Panc1 (cell line): ENCODE measurements at regions not wholly inside any gene's neighbourhood (a gene's known extent, or its start where the extent isn't known, plus 50 kb on each side); places are given as distances from the start of the nearest gene placed in this dataset.

ENCODE experiments used
- ATAC-seq: fragments of 200-7000 bp; cut with Tn5 transposase; 2 replicates; pipeline ENCODE4 v1.9.1; 2020; ENCODE audit warnings: mild to moderate bottlenecking, moderate library complexity
- BruUV-seq: library from RNA; stranded (reverse); fragments of 400-500 nt; replicated peaks from 2 replicates; lab custom pipeline; 2021; lab: Mats Ljungman, UMichigan
- CTCF ChIA-PET: fragments of 300-600 bp; sonication (Branson Sonifier 250); formaldehyde crosslinking; loops from one replicate; lab custom pipeline; 2022; ENCODE audit warnings: antibody characterized with exemption; lab: Charles Lee
- POLR2A ChIA-PET: fragments of 300-600 bp; sonication (Branson Sonifier 250); formaldehyde crosslinking; loops from one replicate; lab custom pipeline; 2022; ENCODE audit warnings: antibody characterized with exemption; lab: Charles Lee
- DNase-seq: peaks from one replicate; pipeline ENCODE4 v3.0.0-alpha.2; 2010; ENCODE audit warnings: low read depth, low spot score
- H3K27ac ChIP-seq: 2 replicates; pipeline ENCODE4 v1.5.1; 2011; ENCODE audit warnings: mild to moderate bottlenecking, low read length, inconsistent platforms
- H3K27me3 ChIP-seq: fragments of 200-500 bp; sonication (Bioruptor generic); 2 replicates; pipeline ENCODE4 v1.6.0; 2014; ENCODE audit warnings: low read length, inconsistent platforms; ENCODE audit not compliant: control insufficient read depth, insufficient read depth
- H3K36me3 ChIP-seq: fragments of 200-500 bp; sonication (Bioruptor generic); 2 replicates; pipeline ENCODE4 v1.5.1; 2014; ENCODE audit warnings: inconsistent platforms, mild to moderate bottlenecking, low read length, moderate library complexity; ENCODE audit not compliant: control insufficient read depth, insufficient read depth
- H3K4me1 ChIP-seq: 2 replicates; pipeline ENCODE4 v1.5.1; 2011; ENCODE audit warnings: inconsistent platforms, mild to moderate bottlenecking, low read length, moderate library complexity; ENCODE audit not compliant: control insufficient read depth, insufficient read depth
- H3K4me3 ChIP-seq, 2 experiments: 2 replicates each; pipeline ENCODE4 v1.5.1; 2011 to 2012; ENCODE audit warnings: low read depth in 2 of 2, low read length in 2 of 2, mild to moderate bottlenecking in 2 of 2, inconsistent platforms in 1 of 2, moderate library complexity in 1 of 2
- H3K9me3 ChIP-seq: fragments of 200-500 bp; sonication (Bioruptor generic); 2 replicates; pipeline ENCODE4 v1.5.1; 2014; ENCODE audit warnings: low read depth, mild to moderate bottlenecking, inconsistent platforms, low read length, moderate library complexity; ENCODE audit not compliant: control insufficient read depth, insufficient read depth
- POLR2AphosphoS5 ChIP-seq: IDR thresholded peaks from 2 replicates; pipeline ENCODE4 v1.6.1; 2012; ENCODE audit warnings: mild to moderate bottlenecking, low read depth, low read length, moderate library complexity
- SIN3A ChIP-seq: IDR thresholded peaks from 2 replicates; pipeline ENCODE4 v1.6.1; 2012; ENCODE audit warnings: low read depth, mild to moderate bottlenecking, low read length, moderate library complexity, borderline replicate concordance; ENCODE audit not compliant: insufficient read depth
- TCF7L2 ChIP-seq: IDR thresholded peaks from 2 replicates; pipeline ENCODE4 v1.6.1; 2011; ENCODE audit warnings: mild to moderate bottlenecking, low read depth, low read length, inconsistent platforms
- in situ Hi-C: cut with HindIII; loops from 2 replicates; pipeline ENCODE4 v1.10.0; 2016; ENCODE audit warnings: low sequenced_read_pairs, low pct_unique_long_range_greater_than_20kb
- intact Hi-C: fragments of 100-400 bp; cut with micrococcal nuclease; formaldehyde crosslinking; loops from one replicate; pipeline ENCODE4 v1.10.0; 2022; ENCODE audit not compliant: unreplicated experiment
- TF ChIP-seq, protein P1 (sequence below), 2 experiments: IDR thresholded peaks; 2 replicates each; pipeline ENCODE4 v1.6.1; 2011 to 2012; ENCODE audit warnings: low read depth in 2 of 2, control low read depth in 1 of 2, low read length in 1 of 2, mild to moderate bottlenecking in 1 of 2, moderate library complexity in 1 of 2; ENCODE audit not compliant: insufficient read depth in 1 of 2
- TF ChIP-seq, protein P2 (sequence below): fragments of 450-650 bp; IDR thresholded peaks from 2 replicates; pipeline ENCODE4 v1.5.1; 2017; ENCODE audit warnings: mild to moderate bottlenecking

- no peaks in the 10 kb centered on the region for H3K36me3 ChIP-seq
- no peak for DNase-seq
- intact Hi-C loops = no loop called here
- TF ChIP-seq, protein P1, sequence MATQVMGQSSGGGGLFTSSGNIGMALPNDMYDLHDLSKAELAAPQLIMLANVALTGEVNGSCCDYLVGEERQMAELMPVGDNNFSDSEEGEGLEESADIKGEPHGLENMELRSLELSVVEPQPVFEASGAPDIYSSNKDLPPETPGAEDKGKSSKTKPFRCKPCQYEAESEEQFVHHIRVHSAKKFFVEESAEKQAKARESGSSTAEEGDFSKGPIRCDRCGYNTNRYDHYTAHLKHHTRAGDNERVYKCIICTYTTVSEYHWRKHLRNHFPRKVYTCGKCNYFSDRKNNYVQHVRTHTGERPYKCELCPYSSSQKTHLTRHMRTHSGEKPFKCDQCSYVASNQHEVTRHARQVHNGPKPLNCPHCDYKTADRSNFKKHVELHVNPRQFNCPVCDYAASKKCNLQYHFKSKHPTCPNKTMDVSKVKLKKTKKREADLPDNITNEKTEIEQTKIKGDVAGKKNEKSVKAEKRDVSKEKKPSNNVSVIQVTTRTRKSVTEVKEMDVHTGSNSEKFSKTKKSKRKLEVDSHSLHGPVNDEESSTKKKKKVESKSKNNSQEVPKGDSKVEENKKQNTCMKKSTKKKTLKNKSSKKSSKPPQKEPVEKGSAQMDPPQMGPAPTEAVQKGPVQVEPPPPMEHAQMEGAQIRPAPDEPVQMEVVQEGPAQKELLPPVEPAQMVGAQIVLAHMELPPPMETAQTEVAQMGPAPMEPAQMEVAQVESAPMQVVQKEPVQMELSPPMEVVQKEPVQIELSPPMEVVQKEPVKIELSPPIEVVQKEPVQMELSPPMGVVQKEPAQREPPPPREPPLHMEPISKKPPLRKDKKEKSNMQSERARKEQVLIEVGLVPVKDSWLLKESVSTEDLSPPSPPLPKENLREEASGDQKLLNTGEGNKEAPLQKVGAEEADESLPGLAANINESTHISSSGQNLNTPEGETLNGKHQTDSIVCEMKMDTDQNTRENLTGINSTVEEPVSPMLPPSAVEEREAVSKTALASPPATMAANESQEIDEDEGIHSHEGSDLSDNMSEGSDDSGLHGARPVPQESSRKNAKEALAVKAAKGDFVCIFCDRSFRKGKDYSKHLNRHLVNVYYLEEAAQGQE (IDR thresholded peaks at IDR 0.05; ENCODE audit: insufficient read depth in 1 of 2, low read depth in 2 of 2, low read length in 1 of 2) = no peak
- H3K4me1 ChIP-seq = no peaks in the 10 kb centered on the region
- no peak overlapping the region for H3K27ac ChIP-seq
- ChIA-PET POLR2A (no interaction called here), CTCF (no interaction called here)
- no peaks in the 10 kb centered on the region for H3K27me3 ChIP-seq
- no TSS peak for BruUV-seq
- no peaks in the 10 kb centered on the region for H3K9me3 ChIP-seq
- no peak for ATAC-seq
- no peak overlapping the region for H3K4me3 ChIP-seq
- in situ Hi-C loops = no loop called here
Measured at GRCh38 chr4:104772849-104773248, 278.2 kb upstream of the CXXC4 start.

DNA sequence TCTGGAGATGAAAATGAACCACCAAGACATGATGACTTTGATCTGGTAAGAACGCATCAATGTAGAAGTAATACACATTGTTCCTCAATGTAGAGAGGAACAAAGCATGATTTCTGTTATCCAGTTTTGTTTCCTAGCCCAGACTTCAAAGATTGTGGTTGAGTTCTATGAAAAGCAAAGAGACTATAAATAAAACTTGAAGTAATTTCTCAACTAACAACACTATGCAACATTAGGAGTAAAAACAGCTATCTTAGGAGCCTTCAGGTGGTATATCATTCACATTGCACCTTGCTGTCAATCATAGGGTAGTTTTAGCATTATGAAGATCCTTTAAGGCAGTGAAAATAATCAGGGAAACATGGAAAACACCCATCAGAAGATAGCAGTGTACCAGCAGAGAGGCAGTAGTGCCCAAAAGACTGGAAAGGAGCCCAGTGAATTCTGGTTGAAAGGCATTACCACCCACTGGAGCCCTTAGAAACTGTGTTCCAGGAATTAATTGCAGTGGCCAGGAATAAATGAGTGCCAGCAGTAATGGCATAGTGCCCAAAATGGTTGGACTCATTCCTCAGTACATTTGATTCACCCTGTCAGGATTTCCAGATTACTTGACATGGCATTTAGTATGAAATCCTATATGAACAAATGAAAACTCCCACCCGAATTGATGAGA is 300.7 kb upstream of the CXXC4 start:
- TF ChIP-seq SIN3A (no peak), POLR2AphosphoS5 (no peak), TCF7L2 (no peak)
- TF ChIP-seq, protein P1 (IDR thresholded peaks at IDR 0.05; ENCODE audit: insufficient read depth in 1 of 2, low read depth in 2 of 2, low read length in 1 of 2) = no peak
- TF ChIP-seq, protein P2, sequence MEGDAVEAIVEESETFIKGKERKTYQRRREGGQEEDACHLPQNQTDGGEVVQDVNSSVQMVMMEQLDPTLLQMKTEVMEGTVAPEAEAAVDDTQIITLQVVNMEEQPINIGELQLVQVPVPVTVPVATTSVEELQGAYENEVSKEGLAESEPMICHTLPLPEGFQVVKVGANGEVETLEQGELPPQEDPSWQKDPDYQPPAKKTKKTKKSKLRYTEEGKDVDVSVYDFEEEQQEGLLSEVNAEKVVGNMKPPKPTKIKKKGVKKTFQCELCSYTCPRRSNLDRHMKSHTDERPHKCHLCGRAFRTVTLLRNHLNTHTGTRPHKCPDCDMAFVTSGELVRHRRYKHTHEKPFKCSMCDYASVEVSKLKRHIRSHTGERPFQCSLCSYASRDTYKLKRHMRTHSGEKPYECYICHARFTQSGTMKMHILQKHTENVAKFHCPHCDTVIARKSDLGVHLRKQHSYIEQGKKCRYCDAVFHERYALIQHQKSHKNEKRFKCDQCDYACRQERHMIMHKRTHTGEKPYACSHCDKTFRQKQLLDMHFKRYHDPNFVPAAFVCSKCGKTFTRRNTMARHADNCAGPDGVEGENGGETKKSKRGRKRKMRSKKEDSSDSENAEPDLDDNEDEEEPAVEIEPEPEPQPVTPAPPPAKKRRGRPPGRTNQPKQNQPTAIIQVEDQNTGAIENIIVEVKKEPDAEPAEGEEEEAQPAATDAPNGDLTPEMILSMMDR = no peak
- ChIA-PET CTCF (no interaction called here), POLR2A (no interaction called here)
- Histone ChIP-seq H3K9me3 (no peaks in the 10 kb centered on the region), H3K4me1 (no peaks in the 10 kb centered on the region), H3K36me3 (no peaks in the 10 kb centered on the region), H3K4me3 (no peak overlapping the region), H3K27ac (no peak overlapping the region), H3K27me3 (no peaks in the 10 kb centered on the region)
- intact Hi-C loops (no loop called here), in situ Hi-C loops (no loop called here)
- ATAC-seq (no peak), DNase-seq (no peak)
- BruUV-seq = no TSS peak
